IMR-90 (cell line): ENCODE measurements at regions not wholly inside any gene's neighbourhood (a gene's known extent, or its start where the extent isn't known, plus 50 kb on each side); places are given as distances from the start of the nearest gene placed in this dataset.
"Not testable (repeated sequence)": the region's sequence is repeated elsewhere in the genome, so short reads cannot be mapped to it uniquely, and the experiment has no call there.

Experiments
- ATAC-seq: fragments of 200-7000 bp; cut with Tn5 transposase; 2 replicates; pipeline ENCODE4 v1.9.1; 2020; ENCODE audit warnings: low read depth, mild to moderate bottlenecking, moderate library complexity
- BruUV-seq: library from RNA; stranded (reverse); fragments of 400-500 nt; replicated peaks from 2 replicates; lab custom pipeline; 2021; lab: Mats Ljungman, UMichigan
- CTCF ChIA-PET: fragments of 300-600 bp; formaldehyde crosslinking; extraction: SDS; loops from one replicate; lab custom pipeline; 2021; ENCODE audit warnings: antibody characterized with exemption; lab: Yijun Ruan, JAX
- POLR2A ChIA-PET: fragments of 300-600 bp; sonication (Branson Sonifier 250); formaldehyde crosslinking; loops from one replicate; lab custom pipeline; 2022; ENCODE audit warnings: antibody characterized with exemption; ENCODE audit not compliant: unreplicated experiment; lab: Charles Lee
- DNase-seq: peaks from one replicate; pipeline ENCODE4 v3.0.0; 2013
- H2AFZ ChIP-seq: replicated peaks from 2 replicates; pipeline ENCODE3; 2013; ENCODE audit warnings: low read length, mild to moderate bottlenecking; ENCODE audit not compliant: poor library complexity
- H2AK5ac ChIP-seq: 2 replicates; pipeline ENCODE4 v1.6.1; 2013; ENCODE audit warnings: low read depth, low read length, inconsistent platforms
- H2AK9ac ChIP-seq: replicated peaks from 2 replicates; pipeline ENCODE3; 2013; ENCODE audit warnings: mild to moderate bottlenecking, low read depth, low read length, moderate library complexity; ENCODE audit not compliant: poor library complexity
- H2BK120ac ChIP-seq: 2 replicates; pipeline ENCODE4 v1.6.1; 2013; ENCODE audit warnings: low read depth, low read length, inconsistent platforms
- H2BK15ac ChIP-seq: 3 replicates; pipeline ENCODE4 v1.6.1; 2013; ENCODE audit warnings: low read depth, low read length, inconsistent platforms
- H2BK20ac ChIP-seq: 2 replicates; pipeline ENCODE4 v1.6.1; 2013; ENCODE audit warnings: low read depth, mild to moderate bottlenecking, inconsistent platforms, low read length, moderate library complexity
- H2BK5ac ChIP-seq: 2 replicates; pipeline ENCODE4 v1.6.1; 2013; ENCODE audit warnings: mild to moderate bottlenecking, low read depth, low read length, inconsistent platforms; ENCODE audit not compliant: poor library complexity, severe bottlenecking
- H3K14ac ChIP-seq: replicated peaks from 2 replicates; pipeline ENCODE4 v1.6.1; 2013; ENCODE audit warnings: low read depth, low read length, inconsistent platforms
- H3K18ac ChIP-seq: 2 replicates; pipeline ENCODE4 v1.6.1; 2013; ENCODE audit warnings: low read depth, low read length, control low read depth
- H3K23ac ChIP-seq: 2 replicates; pipeline ENCODE4 v1.6.1; 2013; ENCODE audit warnings: low read depth, low read length, inconsistent platforms
- H3K27ac ChIP-seq: 2 replicates; pipeline ENCODE4 v1.5.1; 2013; ENCODE audit warnings: mild to moderate bottlenecking, control low read depth, low read length; ENCODE audit not compliant: insufficient read depth
- H3K27me3 ChIP-seq: 2 replicates; pipeline ENCODE4 v1.6.1; 2013; ENCODE audit warnings: low read length; ENCODE audit not compliant: control insufficient read depth, insufficient read depth
- H3K36me3 ChIP-seq: 2 replicates; pipeline ENCODE4 v1.6.1; 2013; ENCODE audit warnings: low read length, mixed read lengths; ENCODE audit not compliant: control insufficient read depth, insufficient read depth
- H3K4ac ChIP-seq: 2 replicates; pipeline ENCODE4 v1.6.1; 2013; ENCODE audit warnings: low read depth, low read length, inconsistent platforms
- H3K4me1 ChIP-seq: 2 replicates; pipeline ENCODE4 v1.6.1; 2013; ENCODE audit warnings: low read length, mixed read lengths; ENCODE audit not compliant: control insufficient read depth, insufficient read depth
- H3K4me2 ChIP-seq: 2 replicates; pipeline ENCODE4 v1.6.1; 2013; ENCODE audit warnings: low read depth, mild to moderate bottlenecking, control low read depth, low read length, moderate library complexity
- H3K4me3 ChIP-seq: 2 replicates; pipeline ENCODE4 v1.5.1; 2013; ENCODE audit warnings: low read depth, mild to moderate bottlenecking, control low read depth, low read length, moderate library complexity; ENCODE audit not compliant: insufficient read depth
- H3K56ac ChIP-seq: 2 replicates; pipeline ENCODE4 v1.6.1; 2013; ENCODE audit warnings: low read length, inconsistent platforms; ENCODE audit not compliant: insufficient read depth; ENCODE audit errors: extremely low read depth
- H3K79me1 ChIP-seq, 2 experiments: 2 replicates each; pipeline ENCODE4 v1.6.1; 2013; ENCODE audit warnings: low read length in 2 of 2, inconsistent platforms in 1 of 2, low read depth in 1 of 2
- H3K9ac ChIP-seq: 2 replicates; pipeline ENCODE4 v1.6.1; 2013; ENCODE audit warnings: low read depth, low read length, control low read depth
- H3K9me1 ChIP-seq: 2 replicates; pipeline ENCODE4 v1.6.1; 2013; ENCODE audit warnings: low read length, inconsistent platforms; ENCODE audit not compliant: insufficient read depth
- H3K9me3 ChIP-seq: 2 replicates; pipeline ENCODE4 v1.6.1; 2013; ENCODE audit warnings: low read length; ENCODE audit not compliant: control insufficient read depth, insufficient read depth
- H4K20me1 ChIP-seq: 2 replicates; pipeline ENCODE4 v1.6.1; 2013; ENCODE audit warnings: low read length, inconsistent platforms; ENCODE audit not compliant: insufficient read depth
- H4K5ac ChIP-seq: 2 replicates; pipeline ENCODE4 v1.6.1; 2013; ENCODE audit warnings: mild to moderate bottlenecking, low read depth, low read length, control low read depth
- H4K8ac ChIP-seq, 2 experiments: 2 replicates each; pipeline ENCODE4 v1.6.1; 2013; ENCODE audit warnings: low read depth in 2 of 2, low read length in 2 of 2, control low read depth in 1 of 2, inconsistent platforms in 1 of 2
- H4K91ac ChIP-seq: 2 replicates; pipeline ENCODE4 v1.6.1; 2013; ENCODE audit warnings: low read depth, low read length, inconsistent platforms; ENCODE audit not compliant: insufficient read depth
- WGBS, 2 experiments: methylation state at CpG; one replicate each; pipeline versions ENCODE4 v1.1.5 to v1.1.7; 2013; ENCODE audit warnings: missing lambda C conversion rate in 2 of 2; ENCODE audit not compliant: insufficient read length in 1 of 2; ENCODE audit errors: extremely low coverage in 2 of 2; 5-methylcytosine and 5-hydroxymethylcytosine counted together
- dilution Hi-C: fragments of 300-500 bp; cut with HindIII; formaldehyde crosslinking; loops from one replicate; pipeline ENCODE4 v1.14.3; 2018; ENCODE audit warnings: low sequenced_read_pairs; ENCODE audit not compliant: unreplicated experiment
- in situ Hi-C: fragments of 300-500 bp; cut with MboI; formaldehyde crosslinking; loops from 3 replicates; pipeline ENCODE4 v1.14.3; 2019; ENCODE audit warnings: low sequenced_read_pairs, inconsistent platforms, mixed read lengths
- intact Hi-C: fragments of 100-400 bp; cut with micrococcal nuclease; formaldehyde crosslinking; loops from 2 replicates; pipeline ENCODE4 v1.10.0; 2022

DNA sequence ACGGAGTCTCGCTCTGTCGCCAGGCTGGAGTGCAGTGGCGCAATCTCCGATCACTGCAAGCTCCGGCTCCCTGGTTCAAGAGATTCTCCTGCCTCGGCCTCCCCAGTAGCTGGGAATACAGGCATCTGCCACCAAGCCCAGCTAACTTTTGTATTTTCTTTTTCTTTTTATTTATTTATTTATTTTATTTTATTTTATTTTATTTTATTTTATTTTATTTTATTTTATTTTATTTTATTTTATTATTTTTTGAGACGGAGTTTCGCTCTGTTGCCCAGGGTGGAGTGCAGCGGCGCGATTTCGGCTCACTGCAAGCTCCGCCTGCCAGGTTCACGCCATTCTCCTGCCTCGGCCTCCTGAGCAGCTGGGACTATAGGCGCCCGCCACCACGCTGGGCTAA lies 479.3 kb upstream of the EDIL3 start:
- CTCF ChIA-PET, dilution Hi-C loops: not testable (repeated sequence)

More for the DNA sequence above, 479.3 kb upstream of the EDIL3 start:
- H4K91ac ChIP-seq, H3K9ac ChIP-seq, H2BK120ac ChIP-seq, BruUV-seq, H2AK9ac ChIP-seq, H2AK5ac ChIP-seq, H2BK20ac ChIP-seq, H3K9me1 ChIP-seq, H3K4ac ChIP-seq, H3K36me3 ChIP-seq, H3K4me1 ChIP-seq, H2BK15ac ChIP-seq, H3K14ac ChIP-seq, H4K5ac ChIP-seq, H4K20me1 ChIP-seq, H4K8ac ChIP-seq, H3K23ac ChIP-seq, ATAC-seq, intact Hi-C loops, POLR2A ChIA-PET, H3K27ac ChIP-seq, H2AFZ ChIP-seq, H3K4me3 ChIP-seq, H3K18ac ChIP-seq, H3K79me1 ChIP-seq, H2BK5ac ChIP-seq, H3K56ac ChIP-seq, in situ Hi-C loops, H3K9me3 ChIP-seq, H3K4me2 ChIP-seq, DNase-seq, H3K27me3 ChIP-seq: not testable (repeated sequence)
- 100% methylated on average over 2 of the region's 19 CpGs; no CpG with 5 or more reads in 1 of the 2 experiments for WGBS, 2 experiments
